ENCODE measurements at regions not wholly inside any gene's neighbourhood (a gene's known extent, or its start where the extent isn't known, plus 50 kb on each side); places are given as distances from the start of the nearest gene placed in this dataset.

- DNase-seq (ENCODE audit: low read depth): no peak
Observed at GRCh38 chr4:129167640-129168260, 71.8 kb downstream of the C4orf33 start.

DNA sequence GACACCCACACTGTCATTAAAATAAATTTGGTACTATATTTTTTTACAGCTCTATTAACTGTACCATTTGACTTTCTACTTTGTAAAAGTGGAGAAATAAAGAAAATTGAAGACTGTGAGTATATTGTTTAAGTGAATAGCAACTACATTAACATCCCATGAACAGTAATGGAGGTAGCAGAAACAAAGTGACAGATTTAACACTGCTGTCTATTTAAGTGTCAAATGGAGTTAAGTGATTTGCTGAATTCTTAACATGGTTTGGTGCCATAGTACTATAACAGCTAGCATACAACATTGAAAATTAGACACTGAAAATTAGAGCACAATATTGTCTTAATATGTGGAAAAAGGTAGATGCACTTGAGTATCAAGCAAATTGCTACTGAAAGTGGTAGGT, 76.2 kb downstream of the C4orf33 start:
- DNase-seq (ENCODE audit: low read depth): no peak

DNA sequence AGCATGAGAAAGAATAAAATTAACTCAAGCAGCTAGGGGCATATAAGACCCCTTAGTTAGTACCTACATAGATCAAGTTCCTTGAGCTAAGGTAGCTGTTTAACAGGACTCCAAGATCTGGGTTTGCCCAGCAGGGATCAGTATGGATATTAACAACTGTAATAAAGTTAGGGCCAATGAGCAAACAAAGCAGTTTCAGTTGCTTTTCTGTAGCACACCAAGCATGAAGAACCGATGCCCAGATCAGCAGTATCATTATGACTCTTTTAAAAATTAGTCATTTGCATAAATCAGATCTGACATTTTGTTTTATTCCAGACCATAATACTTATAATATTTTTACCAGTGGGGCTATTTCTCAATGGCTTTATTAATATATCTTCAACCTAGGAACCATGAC, 80.9 kb downstream of the C4orf33 start:
- no peak for DNase-seq (ENCODE audit: low read depth)

DNA sequence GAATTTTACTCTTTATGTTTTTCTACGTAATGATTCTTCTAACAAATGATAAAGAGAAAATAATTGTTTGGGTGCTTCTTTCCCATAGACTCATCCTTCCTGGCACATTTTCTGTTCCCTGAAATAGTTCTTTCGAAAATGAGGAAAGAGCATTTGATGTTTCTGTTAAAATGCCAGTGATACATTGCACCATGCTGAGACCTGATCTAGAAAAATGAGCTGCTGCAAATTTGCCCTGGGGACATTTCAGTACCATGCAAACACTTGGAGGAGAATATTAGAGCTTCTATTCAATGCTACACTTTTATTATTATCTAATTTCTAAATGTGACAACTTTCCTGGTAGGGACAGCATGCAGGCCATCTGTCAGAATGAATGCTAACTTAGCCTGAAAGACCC, 83.3 kb downstream of the C4orf33 start:
- DNase-seq (ENCODE audit: low read depth): no peak

DNA sequence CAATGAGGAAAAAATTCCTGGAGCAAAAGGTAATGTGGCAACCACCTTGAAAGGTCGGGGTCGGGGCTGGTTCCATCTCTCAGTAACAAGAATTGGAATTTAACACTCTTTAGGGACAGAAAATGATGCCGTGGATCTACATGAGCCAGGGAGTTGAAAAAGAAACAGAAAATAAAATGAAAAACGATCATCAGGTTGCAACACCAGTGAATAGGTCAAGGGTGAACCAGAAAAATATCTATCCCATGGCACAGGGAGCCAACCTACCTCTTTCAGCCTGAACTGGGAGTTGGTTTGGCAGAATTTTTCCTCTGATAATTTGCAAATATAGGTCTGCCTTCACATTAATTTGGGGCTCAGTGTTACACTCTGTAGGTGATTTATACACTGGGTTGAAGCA, 93.7 kb downstream of the C4orf33 start:
- no peak for DNase-seq (ENCODE audit: low read depth)

- no peak for DNase-seq (ENCODE audit: low read depth)
Observed at GRCh38 chr4:129193357-129194100, 97.6 kb downstream of the C4orf33 start.

GRCh38 chr4:129208481-129208880, 112.5 kb downstream of the C4orf33 start:
- DNase-seq (ENCODE audit: low read depth): no peak

GRCh38 chr4:129213692-129214091, 117.7 kb downstream of the C4orf33 start:
- no peak for DNase-seq (ENCODE audit: low read depth)

DNA sequence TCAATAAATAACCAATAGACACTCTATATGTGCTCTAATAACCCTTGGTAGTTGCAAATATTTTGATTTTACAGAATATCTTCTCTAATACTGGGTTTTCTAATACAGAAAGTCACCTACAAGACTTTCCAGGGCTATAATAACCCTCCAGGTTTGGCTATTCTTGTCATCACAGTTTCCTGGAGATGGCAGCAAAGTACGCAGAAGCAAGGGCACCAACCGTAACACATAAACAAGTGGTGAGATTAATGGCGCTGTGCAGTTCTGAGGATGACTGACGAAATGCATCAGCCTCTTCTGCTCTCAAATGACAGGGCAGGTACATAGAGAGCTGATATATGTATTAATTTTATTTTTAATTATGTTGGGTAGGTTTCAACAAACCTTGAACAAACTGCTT, 122.4 kb downstream of the C4orf33 start:
- DNase-seq (ENCODE audit: low read depth): no peak

GRCh38 chr4:129218897-129219296, 122.9 kb downstream of the C4orf33 start:
- no peak for DNase-seq (ENCODE audit: low read depth)

DNA sequence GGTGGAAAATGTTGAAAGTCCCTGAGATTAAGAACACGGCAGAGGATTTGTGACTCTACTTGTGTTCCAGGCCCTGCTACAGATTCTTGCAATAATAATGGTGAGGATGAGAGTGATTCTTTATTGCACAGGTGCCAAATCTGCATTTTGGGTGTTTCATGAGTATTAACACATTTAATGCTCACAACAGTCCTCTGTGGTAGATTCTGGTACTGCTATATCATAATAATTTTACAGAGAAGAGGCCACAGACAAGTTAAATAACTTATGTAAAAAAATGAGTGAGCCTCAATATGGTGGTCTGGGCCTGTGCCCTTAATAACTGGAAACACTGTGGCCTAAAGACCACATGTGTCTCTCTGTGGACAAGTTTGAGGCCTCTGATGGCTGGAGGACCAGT, 124.3 kb downstream of the C4orf33 start:
- no peak for DNase-seq (ENCODE audit: low read depth)

GRCh38 chr4:129223945-129224344, 128.0 kb downstream of the C4orf33 start:
- no peak for DNase-seq (ENCODE audit: low read depth)

DNA sequence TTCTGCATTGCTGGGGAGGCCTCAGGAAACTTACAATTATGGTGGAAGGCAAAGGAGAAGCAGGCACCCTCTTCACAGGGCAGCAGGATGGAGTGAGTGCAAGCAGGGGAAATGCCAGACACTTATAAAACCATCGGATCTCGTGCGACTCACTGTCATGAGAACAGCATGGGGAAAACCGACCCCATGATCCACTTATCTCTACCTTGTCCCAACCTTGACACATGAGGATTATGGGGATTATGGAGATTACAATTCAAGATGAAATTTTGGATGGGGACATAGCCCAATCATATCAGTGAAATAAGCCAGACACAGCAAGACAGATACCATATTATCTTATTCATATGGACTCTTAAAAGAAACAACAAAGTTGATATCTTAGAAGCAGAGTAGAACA, 134.9 kb downstream of the C4orf33 start:
- no peak for DNase-seq (ENCODE audit: low read depth)

DNA sequence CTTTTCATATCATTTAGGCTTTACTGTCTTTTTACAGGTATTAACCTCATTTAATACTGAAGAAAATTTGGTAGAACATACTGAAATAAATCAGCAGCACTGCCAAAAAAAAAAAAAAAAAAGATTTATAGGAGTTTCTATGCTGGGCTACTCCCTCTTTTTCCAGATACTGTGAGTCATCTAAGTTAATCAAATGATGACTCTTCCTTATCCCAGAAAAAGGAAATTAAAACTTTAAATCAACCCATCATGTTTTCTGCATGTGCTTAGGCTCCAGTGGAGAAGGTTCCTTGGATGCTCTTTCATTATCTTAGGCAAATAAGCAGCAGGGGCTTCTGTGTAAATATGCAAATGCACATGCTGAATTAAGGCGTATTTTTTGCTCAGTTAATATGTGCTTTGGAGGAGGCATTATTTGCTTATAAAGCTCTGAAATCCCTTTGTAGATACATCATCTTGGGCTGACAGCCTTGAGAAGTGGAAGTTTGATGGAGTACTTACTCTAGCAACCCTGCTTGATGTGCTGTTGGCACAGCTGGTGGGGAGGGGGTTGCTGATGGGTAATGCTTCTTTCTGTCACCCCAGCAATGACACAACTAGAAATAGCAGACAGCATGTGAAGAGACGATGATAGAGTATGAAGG, 136.1 kb downstream of the C4orf33 start:
- DNase-seq (ENCODE audit: low read depth): no peak

- DNase-seq (ENCODE audit: low read depth): no peak
Observed at GRCh38 chr4:129232589-129233337, 136.8 kb downstream of the C4orf33 start.

DNA sequence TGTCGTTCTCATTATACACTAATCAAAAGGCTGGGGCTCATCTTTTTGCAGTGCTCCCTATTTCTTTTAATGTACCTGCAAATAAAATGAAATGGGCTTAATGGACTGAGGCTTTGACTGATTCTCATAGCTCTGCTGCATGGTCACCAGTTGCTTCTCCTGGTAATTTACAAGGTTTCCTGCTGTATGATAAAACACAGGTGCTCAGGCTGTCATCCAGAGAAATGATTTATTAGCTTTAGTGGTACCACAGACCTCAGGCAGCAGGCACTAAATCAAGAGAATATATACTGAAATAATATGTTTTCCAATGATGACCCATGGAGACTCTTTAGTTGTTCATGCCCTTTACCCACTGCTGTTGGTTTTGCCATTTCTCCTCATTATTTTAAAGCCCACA, 137.7 kb downstream of the C4orf33 start:
- no peak for DNase-seq (ENCODE audit: low read depth)

DNA sequence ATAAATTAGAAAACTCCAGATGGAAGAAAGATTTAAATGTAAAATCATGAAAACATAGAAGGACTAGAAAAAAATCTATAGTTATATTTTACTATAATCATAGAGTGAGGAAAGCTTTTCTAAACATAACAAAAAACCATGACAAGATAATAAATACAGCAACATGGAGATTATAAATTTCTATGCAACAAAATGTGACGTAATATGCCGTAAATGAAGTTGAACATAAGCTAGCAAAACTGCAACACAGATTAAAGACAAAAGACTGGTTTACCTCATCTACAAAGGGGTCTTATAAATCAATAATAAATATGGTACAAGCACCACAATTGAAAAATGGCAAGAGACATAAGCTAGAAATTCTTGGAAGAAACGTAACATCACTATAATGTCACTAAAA, 140.4 kb downstream of the C4orf33 start:
- no peak for DNase-seq (ENCODE audit: low read depth)

DNA sequence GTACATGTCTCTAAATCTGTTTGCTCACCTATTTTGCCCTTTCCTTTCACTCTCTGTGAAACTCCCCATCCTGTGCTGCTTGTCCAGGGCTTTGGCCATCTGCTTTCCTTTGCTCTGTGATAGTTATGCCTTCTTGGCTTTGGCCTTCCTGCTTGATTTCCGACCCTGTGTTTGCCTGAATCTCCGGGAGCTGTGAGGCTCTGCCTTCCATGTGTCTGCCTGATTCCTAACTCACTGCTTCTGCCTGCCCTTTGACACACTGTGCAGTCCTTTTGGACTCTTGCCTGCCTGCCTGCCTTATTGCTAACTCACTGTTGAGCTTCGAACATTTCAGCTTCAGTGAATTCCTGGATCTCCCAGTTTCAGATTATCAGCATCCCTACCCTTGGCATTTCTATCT, 143.1 kb downstream of the C4orf33 start:
- no peak for DNase-seq (ENCODE audit: low read depth)

GRCh38 chr4:129240816-129241215, 144.9 kb downstream of the C4orf33 start:
- DNase-seq (ENCODE audit: low read depth): no peak

- DNase-seq (ENCODE audit: low read depth): no peak
Observed at GRCh38 chr4:129246145-129246544, 150.2 kb downstream of the C4orf33 start.

GRCh38 chr4:129246910-129247461, 151.0 kb downstream of the C4orf33 start:
- DNase-seq (ENCODE audit: low read depth): no peak

GRCh38 chr4:129248621-129249020, 152.7 kb downstream of the C4orf33 start:
- no peak for DNase-seq (ENCODE audit: low read depth)

All from stimulated activated CD8-positive, alpha-beta memory T cell treated with anti-CD3 and anti-CD28 coated beads, Interleukin-15, amount 100 ng/mL, for 1 hour (primary cell).